GM18951 (cell line): ENCODE measurements at regions not wholly inside any gene's neighbourhood (a gene's known extent, or its start where the extent isn't known, plus 50 kb on each side); places are given as distances from the start of the nearest gene placed in this dataset.

Experiments
- POLR2A ChIP-seq: IDR thresholded peaks from 4 replicates; pipeline ENCODE4 v1.6.1; 2011; ENCODE audit warnings: mild to moderate bottlenecking; ENCODE audit not compliant: insufficient read length, insufficient read depth; ENCODE audit errors: extremely low read depth
- in situ Hi-C: fragments of 300-500 bp; cut with MboI; formaldehyde crosslinking; loops from one replicate; pipeline ENCODE4 v1.12.0; 2022; ENCODE audit warnings: low sequenced_read_pairs, mixed read lengths, inconsistent platforms; ENCODE audit not compliant: unreplicated experiment

GRCh38 chr11:35064114-35064800 is 74.7 kb upstream of the CD44 start:
- in situ Hi-C loops, result no loop called here
- no peak for TF ChIP-seq POLR2A

- in situ Hi-C loops, result no loop called here
- no peak for TF ChIP-seq POLR2A
These were observed 73.4 kb upstream of the CD44 start for GRCh38 chr11:35065566-35065965.

- in situ Hi-C loops, result no loop called here
- TF ChIP-seq POLR2A, result no peak
These were observed 72.9 kb upstream of the CD44 start for GRCh38 chr11:35066030-35066429.

DNA sequence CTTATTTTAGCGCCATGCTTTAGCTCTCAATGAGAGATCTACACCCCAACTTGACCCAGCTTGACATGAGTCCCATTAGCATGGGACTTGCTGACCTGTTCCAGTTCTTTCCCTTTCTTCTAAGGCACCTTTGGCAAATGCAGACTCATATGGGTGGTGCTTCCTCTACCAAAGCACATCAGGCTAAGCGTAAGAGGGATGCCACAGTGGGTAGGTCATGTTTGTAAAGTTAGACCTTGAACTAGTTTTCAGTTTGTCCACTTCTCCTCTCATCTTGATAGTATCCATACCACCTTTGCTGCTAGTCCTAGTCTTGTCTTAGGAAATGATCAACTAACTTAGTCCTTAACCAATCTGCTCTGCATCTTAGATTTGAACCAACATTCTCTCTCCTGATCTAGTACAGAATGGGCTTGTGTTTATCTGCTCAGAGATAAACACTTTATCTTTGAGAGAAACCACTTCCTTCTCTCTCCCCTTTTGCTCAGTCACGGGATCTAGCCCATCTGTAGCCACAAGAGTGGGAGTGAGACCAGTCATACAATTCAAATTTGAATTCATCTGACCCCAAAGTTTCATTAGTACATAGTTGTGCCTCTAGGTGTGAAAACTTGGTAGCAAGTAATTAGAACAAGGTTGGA is 72.1 kb upstream of the CD44 start:
- in situ Hi-C loops, result no loop called here
- TF ChIP-seq POLR2A, result no peak

- TF ChIP-seq POLR2A, result no peak
- in situ Hi-C loops, result no loop called here
These were observed 67.2 kb upstream of the CD44 start for GRCh38 chr11:35071722-35072121.

- TF ChIP-seq POLR2A, result no peak
- in situ Hi-C loops, result no loop called here
These were observed 65.1 kb upstream of the CD44 start for GRCh38 chr11:35073691-35074419.

GRCh38 chr11:35076201-35077100 is 62.5 kb upstream of the CD44 start:
- no peak for TF ChIP-seq POLR2A
- in situ Hi-C loops, result no loop called here

DNA sequence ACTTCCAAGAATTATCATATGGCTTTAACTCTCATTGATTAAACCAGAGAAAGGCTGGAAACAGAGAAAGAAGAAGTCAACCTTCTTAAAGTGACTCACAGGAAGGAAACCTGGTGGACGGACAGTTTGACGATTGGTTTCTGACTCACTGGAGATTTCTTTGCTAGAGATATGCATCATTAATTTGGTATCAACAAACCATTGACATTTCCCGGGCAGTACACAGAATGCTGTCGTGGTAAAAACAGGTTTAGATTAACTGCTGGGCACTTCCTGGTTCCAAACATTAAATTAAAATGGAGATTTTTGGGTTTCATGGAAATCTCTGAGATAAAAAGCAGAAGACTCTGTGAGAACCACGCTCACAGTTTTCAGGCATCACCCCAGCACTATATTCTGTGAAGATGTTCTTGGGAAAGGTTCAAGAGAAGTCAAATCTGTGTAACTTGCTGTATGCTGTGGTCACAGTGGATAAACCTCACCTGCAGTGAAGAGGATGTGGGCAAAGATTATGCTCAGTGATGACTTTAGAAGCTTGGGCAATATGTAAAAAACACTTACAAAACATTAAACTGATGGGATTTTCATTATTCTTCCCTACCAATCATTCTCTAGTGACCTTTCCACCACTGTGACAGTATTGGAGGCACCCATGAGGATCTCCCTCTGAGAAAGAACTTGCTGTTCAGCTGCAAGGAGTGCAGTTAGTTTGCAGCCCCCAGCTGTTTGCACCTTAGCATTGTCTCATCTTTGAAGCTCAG is 61.1 kb upstream of the CD44 start:
- in situ Hi-C loops, result no loop called here
- no peak for TF ChIP-seq POLR2A

- in situ Hi-C loops, result no loop called here
- TF ChIP-seq POLR2A, result no peak
These were observed 60.6 kb upstream of the CD44 start for GRCh38 chr11:35078470-35078735.

DNA sequence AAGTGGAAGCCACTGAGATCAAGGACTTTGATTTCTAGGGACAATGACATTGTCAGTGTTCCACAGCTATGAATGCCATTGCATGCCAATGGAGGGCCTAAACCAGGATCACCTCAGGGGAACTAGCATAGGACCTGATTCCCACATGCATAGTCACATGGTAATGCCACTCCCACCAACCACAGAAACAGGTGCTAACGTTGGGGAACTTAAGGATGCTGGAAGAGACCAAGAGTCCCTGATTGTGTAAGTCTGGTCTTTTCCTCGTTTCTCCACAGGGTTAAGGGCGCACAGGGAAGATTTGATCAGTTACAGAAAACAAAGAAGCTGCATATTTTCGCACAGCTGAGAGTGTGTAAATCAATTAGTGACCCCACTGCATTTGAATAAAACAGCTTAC is 59.4 kb upstream of the CD44 start:
- TF ChIP-seq POLR2A, result no peak
- in situ Hi-C loops, result no loop called here

GRCh38 chr11:35082321-35083180 is 56.4 kb upstream of the CD44 start:
- peak; percentile 52 for TF ChIP-seq POLR2A
- in situ Hi-C loops, result no loop called here

DNA sequence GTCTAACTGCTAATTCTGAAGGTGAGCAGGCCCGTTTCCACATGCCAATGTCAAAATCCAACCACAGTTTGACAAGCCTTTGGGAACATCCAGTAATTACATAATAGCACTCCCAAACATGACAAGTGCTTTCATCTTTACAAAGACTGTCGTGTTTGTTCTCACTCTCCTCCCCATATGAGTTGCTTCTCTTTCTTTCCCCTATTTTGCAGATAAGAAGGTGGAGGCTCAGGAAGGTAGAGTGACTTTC is 55.9 kb upstream of the CD44 start:
- in situ Hi-C loops, result no loop called here
- no peak for TF ChIP-seq POLR2A
